GM21737 (cell line): ENCODE measurements at regions not wholly inside any gene's neighbourhood (a gene's known extent, or its start where the extent isn't known, plus 50 kb on each side); places are given as distances from the start of the nearest gene placed in this dataset.

Experiments
- ATAC-seq: cut with Tn5 transposase; IDR thresholded peaks from one replicate; pipeline ENCODE4 v1.9.1; 2021; ENCODE audit warnings: mild to moderate bottlenecking, moderate library complexity; ENCODE audit not compliant: unreplicated experiment

DNA sequence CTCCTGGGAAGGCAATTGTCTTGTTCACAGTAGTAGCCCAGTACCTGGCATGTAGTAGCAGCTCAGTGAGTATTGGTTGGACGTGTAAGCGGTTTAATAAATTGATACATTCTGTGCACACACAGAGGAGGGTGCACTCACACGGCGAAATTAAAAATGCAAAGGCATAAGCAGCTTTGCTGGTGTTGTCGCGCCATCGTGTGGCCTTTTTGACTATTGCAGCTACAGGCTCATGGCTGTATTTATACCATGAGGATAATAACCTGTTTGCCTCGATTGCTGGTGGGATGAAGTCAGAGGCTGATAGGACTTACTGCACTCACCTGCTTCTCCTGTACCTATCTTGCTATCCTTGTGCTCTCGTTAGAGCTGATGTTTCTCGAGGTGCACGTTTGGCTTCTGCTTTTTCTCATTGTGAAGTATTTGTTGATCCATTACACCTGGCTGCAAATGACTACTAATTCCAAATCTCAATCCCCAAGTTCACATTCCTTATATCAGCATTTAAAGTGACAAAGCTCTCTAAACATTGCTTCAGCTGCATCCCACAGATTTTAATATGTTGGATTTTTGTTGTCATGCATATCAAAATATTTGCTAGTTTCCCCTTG lies 61.5 kb downstream of the TBXT start:
- ATAC-seq: no peak

DNA sequence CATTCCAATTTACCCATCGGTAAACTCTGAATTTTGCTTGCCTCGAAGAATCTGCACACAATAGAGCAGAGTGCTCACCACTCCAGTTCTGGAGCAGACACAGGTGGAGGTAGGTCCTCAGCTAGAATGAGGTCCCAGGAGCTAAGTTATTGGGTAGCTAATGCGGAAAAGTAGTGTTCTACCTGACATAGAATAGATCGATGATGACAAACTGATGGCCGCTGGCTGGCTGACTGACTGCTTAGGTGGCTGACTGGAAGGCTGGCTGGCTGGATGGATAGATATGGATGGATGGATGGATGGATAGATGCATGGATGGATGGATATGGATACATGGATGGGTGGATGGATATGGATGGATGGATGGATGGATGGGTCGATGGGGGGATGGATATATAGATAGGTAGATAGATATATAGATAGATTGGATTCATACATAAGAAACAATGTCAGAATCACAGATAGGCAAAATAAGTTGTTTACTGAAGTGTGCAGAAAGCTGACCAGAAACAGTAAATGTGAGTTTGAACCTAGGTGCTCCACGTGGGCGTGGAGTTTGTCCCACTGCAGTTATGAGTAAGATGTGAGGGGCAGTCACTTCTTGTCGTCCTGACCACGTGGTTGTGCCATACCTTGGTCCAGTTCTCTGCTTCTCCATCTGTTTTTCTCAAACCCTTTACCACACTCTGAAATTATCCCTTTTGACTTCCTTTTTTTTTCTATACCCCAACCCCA lies 62.1 kb downstream of the TBXT start:
- no peak for ATAC-seq

DNA sequence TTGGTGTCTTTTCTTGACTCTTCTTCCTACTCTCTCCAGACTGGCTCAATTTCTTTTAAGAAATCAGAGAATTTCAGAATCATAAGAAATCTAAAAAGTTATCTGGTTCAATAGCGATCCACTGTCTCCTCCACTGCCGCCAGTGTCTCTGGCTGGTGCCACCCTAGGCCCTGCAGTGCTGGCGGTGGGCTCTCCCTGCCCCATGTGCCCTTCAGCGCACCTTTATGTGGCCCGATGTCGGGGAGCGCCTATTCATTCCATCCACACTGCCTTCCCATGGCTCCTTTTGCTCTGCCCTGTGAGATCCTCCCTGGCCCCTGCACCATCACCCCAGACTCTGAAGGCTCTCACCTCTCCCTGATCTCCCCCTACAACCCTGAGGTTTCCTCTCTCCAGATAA lies 62.8 kb downstream of the TBXT start:
- ATAC-seq: no peak

DNA sequence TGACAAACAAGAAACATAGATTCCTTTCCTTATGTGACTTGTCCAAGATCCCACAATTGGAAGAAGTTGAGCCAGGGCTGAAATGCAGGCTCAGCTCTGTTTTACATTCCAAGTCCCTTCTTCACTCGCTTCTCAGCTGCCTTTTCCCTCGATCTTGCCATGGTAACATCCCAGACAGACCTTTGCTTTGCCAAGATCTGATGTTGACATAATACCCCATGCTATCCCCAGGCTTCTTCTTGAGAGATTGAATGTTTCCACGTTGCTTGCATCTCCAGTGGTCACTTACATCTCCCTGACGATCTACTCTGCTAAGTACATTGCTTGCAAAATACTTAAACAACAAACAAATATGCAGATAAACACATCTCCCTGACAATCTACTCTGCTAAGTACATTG lies 63.5 kb downstream of the TBXT start:
- no peak for ATAC-seq

DNA sequence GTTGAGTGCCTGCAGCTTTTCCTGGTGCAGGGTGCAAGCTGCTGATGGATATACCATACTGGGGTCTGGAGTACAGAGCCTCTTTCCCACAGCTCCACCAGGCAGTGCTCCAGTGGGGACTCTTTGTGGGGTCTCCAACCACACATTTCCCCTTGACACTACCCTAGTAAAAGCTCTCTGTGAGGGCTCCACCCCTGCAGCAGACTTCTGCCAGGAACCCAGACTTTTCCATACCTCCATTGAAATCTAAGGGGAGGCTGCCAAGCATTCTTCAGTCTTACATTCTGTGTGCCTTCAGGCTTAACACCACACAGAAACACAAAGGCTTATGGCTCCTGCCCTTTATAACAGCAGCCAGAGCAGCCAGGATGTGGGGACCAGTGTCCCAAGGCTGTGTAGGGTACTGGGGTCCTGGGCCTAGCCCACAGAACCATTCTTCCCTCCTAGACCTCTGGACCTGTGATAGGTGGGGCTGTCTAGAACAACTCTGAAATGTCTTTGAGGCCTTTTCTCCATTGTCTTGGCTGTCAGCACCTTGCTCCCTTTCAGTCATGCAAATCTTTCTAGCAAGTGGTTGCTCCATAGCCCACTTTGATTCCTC lies 65.7 kb downstream of the TBXT start:
- no peak for ATAC-seq

DNA sequence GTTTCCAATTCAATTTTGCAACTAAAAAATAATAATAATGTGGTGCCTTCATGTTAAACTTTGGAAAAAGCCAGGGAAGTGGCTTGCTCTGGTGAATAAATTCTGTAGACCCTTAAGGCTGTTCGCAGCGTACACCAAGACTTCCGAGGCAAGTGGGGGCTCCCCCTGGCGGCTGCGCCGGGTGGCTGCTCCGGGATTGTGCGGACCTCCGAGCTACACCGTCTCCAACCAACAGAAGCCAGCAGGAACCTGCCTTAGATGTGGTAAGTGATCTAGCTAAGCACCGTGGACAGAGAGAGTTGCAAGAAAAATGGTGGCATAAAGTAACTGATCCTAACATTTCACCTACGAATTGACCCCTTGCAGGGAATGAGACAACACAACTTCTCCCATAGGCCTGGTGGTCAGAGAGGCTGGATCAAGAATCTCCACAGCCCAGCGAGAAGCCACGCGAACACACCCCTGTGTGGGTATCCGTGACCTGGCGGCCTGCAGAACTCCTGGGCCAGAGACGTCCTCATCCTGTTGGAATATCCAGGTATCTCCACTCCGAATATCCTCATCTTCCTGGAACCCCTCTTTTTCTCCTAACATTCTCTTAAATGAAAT lies 69.6 kb downstream of the TBXT start:
- peak; percentile 87 for ATAC-seq

DNA sequence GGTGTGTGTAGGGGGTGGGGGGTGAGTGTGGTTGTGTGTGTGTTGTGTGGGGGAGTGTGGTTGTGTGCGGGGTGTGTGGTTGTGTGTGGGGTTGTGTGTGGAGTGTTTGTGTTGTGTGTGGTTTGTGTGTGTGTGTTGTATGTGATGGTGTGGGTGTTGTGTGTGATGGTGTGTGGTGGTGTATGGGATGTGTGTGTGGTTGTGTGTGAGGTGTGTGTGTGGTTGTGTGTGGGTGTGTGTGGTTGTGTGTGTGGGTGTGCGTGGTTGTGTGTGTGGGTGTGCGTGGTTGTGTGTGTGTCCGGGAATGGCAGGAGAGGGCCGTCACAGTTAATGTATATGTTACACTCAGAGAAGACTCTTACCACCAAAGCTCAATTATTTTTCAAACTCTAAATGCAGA lies 79.8 kb downstream of the TBXT start:
- ATAC-seq: no peak

DNA sequence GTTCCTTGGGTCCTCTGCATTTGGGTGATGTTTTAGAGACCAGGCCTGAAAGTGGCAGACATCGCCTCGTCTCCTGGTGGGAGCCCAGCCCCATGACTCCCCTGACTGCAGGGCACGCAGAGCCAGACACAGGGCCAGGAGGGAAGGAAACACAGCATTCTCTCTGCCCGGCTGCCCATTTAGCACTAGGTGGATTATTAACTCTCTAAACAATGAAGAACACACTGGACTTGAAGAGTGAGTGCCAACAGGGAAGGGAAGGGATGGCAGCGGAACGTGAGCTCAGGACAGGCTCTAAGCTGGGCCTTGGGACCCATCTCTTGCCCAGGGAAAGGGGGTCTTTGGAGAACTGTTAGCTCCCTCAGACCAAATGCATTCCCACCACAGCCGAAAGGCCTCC lies 80.4 kb downstream of the TBXT start:
- ATAC-seq: no peak

DNA sequence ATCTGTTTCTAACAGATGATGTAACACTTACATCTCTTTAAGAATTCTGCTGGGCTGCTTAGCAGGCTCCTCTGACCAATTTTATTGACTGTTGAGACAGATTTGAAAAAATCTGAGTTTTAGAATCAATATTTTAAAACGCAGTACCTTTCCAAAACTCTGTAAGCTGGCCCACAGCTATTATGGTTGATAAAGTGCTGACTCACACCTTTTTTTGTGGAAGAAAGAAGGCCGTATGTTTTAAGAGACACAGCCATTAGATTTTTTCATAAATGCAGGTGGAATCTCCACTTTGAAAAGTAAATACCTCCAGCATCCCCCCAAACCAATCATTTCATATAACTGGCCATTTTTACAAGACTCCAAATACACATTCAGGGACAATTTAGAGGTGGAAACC lies 82.2 kb downstream of the TBXT start:
- no peak for ATAC-seq

DNA sequence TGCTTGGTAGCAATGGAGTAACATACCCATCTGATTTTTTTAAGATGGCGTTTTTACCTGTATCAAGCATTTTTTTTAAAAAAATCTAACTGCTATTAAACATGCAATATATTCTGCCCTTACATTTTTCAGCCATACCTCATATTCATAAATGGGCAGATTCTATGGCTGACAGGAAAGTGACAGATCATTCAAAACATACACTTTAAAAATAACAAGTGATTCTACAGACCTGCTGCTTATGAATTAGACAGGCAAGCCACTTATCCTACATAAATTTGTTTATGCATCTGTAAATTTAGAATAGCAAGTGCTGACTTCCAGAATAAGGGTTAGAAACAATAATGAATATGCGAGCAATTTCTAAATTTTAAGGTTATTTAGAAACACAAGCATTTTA lies 82.7 kb downstream of the TBXT start:
- ATAC-seq: no peak

DNA sequence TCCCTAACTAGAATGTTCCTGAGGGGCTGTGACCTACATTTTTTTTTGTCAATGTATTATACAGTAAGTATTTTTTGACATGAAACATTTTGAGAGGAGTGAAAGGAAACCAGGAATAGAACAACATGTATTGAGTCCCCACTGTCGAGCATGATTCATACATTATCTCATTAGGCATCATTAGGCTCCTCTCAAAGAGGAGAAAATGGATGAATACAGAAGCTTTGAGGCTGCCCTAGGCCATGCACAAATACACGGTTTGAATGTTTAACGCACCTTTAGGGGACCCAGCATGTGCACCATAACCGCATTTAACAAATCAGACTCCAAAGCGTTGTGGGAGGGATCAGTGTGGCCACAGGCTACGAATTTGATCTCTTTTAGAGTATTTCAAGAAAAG lies 87.8 kb downstream of the TBXT start:
- no peak for ATAC-seq

DNA sequence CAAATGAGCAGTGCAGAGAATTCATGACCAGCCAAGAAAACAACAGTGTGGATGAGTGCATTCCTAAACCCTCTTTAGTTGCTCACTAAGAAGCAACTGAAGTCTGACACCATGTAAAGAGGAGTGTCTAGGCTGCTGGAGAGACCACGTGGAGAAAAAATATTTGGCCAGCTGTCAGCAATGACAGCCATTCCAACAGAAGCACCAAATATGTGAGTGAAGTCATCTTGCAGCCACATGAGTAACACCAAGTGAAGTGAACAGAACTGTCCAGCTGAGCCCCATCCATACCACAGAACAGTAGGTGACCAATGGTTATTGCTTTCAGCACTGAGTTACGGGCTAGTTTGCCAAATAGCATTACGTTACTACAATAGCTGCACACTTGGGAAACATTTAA lies 89.4 kb downstream of the TBXT start:
- ATAC-seq: no peak

DNA sequence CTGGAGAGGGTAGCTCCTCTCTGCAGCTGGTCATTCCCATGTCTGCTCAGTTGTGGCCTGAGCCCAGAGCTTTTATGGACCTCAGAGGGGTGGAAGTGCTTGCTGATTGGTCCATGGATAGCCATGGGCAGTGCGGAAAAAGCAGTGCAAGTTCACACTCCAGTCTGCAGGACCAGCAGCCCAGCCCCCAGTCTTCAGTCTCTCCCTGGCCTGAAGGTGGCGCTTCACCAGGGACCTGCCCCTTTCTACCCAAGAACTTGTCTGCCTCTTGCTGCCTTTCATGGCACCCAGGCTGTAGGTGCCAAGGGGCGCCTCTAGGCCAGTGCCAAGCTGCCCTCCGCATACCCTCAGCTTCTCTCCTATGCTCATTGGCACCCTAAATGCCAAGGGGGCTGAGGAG lies 91.0 kb downstream of the TBXT start:
- no peak for ATAC-seq

DNA sequence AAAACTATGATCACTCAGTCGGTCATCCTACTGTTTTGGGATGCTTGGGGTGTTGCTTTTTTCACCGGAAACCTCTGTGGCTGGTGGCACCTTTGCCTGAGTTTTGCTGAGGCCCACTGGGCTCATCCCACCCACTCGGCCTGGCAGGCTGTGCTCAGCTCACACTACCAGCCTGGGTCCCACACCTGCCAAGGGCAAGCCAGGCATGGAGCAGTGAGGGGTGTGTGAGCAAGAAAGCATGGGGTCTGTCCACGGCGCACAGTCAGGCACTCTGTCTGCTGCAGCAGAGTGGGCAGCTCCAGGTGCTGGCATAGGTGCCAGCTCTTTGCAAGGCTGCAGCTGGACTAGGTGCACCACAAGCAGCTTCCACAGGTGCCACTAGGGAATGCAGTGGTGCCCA lies 91.7 kb downstream of the TBXT start:
- ATAC-seq: no peak

DNA sequence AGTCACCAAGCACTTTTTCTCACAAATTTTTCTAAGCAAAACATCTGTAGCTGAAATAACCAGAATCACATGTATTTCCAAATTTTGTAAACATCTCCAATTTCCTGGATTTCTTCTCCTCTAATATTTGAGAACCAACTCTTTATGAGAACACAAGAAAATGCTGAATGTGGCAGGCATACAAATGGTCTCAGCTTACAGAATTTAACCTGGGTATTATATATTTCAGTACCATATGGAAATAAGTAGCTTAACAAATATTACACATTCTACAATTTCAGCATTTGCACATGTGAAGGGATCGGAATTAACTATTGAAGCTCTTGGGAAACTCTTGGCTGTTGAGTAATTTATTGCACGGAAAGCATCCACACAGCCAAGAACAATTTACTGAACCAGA lies 92.5 kb downstream of the TBXT start:
- no peak for ATAC-seq

DNA sequence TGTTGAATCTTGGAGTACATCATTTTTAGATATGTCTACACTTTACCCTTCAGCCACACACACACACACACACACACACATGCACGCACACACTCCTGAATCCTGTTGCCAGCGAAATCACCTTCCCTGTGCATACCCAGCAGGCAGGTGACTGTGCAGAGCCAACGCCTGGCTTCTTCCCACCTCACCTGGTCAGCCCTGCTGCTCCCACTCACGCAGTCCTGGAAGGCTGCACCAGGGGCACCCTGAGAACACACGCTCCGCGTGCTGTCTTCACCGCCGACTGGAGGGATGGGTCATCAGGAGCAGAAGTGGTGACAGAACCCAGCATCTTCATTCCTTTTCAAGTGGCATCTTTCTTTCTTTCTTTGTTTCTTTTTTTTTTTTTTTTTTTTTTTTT lies 94.6 kb downstream of the TBXT start:
- ATAC-seq: no peak

DNA sequence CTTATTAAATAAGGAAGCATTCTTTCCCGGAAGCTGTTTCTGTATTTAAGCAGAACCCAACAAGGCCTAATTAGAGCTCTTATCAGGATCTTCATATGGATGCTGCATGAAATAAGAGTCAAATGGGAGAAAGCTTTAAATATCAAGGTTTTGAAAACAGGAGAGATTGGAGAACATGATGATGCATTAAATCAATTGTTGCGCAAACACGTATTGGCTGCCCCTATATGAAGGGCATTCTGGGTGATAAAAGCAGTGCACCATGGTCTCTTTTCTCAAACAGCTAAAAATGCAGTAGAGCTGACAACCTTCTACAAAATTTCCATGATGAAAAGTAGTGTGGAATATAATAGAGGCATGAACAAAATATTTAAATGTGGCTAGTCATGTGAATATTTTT lies 98.9 kb downstream of the TBXT start:
- ATAC-seq: no peak

DNA sequence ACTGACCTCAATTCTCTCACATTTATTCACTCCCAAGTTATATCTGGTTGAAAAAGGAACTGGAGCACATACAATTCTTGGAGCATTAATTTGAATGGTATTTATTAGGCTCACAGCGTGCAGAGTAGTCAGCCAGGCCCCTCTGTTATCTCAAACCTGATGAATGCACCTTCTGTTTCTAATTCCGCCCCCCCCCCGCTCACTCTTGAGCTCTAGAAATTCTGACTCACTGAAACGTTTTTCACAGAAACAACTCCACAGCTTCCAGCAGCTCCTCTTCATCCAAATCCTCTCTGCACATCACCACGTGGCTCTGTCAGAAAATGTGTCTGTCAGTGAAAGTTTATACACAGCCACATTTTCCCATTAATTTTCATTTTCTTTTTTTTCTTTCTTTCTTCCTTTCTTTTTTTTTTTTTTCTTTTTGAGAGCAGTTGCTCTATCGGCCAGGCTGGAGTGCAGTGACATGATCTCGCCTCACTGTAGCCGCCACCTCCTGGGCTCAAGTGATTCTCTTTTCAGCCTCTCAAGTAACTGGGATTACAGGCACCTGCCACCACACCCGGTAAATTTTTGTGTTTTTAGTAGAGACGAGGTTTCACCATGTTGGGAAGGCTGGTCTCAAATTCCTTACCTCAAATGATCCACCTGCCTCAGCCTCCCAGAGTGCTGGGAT lies 109.4 kb downstream of the TBXT start:
- ATAC-seq: no peak

DNA sequence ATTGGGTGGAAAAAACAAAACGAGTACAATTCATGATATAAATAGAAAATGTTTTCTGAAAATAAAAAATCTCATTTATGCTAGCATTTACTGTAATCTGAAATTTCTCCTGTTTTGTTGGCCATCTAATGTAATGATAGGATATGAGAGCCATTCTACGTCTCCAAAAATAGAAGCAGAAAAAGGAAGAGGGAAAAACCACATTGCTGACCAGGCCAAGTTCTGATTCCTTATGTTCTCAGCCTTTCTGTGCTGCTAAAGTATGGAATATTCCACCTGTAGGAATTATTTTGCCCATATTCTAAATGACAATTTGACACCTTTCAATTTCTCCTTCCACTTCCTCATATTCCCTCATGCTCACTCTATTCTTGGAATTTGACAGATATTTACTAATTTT lies 110.2 kb downstream of the TBXT start:
- ATAC-seq: no peak

DNA sequence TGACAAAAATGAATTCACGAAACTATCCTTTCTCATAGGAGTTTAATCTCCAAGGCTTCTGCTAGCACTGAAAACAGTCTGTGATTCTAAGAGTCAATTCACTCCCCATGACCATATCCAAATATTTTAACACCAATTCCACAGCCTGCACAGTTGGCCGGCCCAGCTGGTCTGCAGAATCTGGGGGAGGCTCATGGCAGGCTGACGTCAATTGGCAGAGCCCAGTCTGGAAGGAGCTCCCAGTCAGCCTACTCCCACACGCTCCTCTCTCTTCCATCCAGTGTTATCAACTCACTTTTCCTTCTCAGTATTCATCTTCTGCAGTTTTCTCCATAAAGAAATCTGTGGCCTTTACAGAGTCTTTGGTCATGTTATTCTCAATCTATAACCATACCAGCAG lies 111.0 kb downstream of the TBXT start:
- ATAC-seq: no peak

DNA sequence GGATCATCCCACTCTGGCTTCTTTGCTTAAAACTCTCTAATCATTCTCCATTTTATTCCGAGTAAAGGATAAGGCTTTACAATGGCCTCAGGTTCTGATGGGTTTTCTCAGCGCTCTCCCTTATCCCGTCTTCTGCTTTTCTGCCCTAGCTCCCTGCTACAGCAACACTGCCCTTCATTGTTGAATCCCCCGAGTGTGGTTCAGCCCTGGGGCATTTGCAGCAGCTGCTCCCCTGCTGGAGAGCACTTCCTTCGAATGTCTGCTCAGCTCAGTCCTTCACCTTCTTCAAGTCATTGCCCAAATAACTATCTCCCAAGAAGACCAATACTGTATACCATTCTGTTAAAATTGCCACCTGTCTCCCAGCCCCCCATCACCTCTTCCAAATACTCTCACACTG lies 111.8 kb downstream of the TBXT start:
- ATAC-seq: no peak

DNA sequence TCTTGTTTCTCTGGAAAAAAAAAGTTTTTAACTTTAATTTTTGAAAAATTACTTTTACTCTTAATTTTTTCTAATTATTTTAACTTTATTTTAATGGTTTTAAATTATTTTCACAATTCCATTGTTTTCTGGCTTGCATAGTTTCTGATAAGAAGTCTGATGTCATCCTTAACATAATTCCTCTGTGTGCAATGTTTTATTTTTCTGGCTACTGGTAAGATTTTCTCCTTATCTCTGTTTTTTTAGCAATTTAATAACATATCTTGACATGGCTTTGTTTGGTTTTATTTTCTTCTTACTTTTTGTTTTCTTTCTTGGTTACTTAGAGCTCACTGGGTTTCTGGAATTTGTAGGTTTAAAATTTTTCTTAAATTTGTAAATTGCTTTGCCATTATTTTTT lies 114.8 kb downstream of the TBXT start:
- no peak for ATAC-seq
